RWPE1 (cell line): ENCODE measurements at regions not wholly inside any gene's neighbourhood (a gene's known extent, or its start where the extent isn't known, plus 50 kb on each side); places are given as distances from the start of the nearest gene placed in this dataset.
A peak's percentile ranks its signal among the peaks of the same experiment; 100 is the strongest.

Experiments
- CTCF ChIA-PET: fragments of 350-600 bp; sonication (Branson Sonifier 250); formaldehyde crosslinking; extraction: SDS; loops from one replicate; lab custom pipeline; 2021; lab: Yijun Ruan, JAX
- POLR2A ChIA-PET: fragments of 400-600 bp; formaldehyde crosslinking; extraction: SDS; loops from one replicate; lab custom pipeline; 2020; ENCODE audit warnings: antibody characterized with exemption; ENCODE audit not compliant: low non-redundant PET; lab: Yijun Ruan, JAX
- DNase-seq: peaks from one replicate; pipeline ENCODE4 v3.0.0; 2012; ENCODE audit warnings: low spot score
- H3K27ac ChIP-seq: fragments of 450-650 bp; 2 replicates; pipeline ENCODE4 v1.5.1; 2017
- CTCF ChIP-seq: fragments of 450-650 bp; conservative IDR thresholded peaks from 2 replicates; pipeline ENCODE4 v1.5.1; 2017; ENCODE audit warnings: low read depth, mild to moderate bottlenecking

GRCh38 chr20:61184194-61184593 lies 67.9 kb upstream of the CDH4 start:
- no peak overlapping the region for H3K27ac ChIP-seq
- TF ChIP-seq CTCF, result no peak
- POLR2A ChIA-PET, result no interaction called here

GRCh38 chr20:61185181-61185580 lies 66.9 kb upstream of the CDH4 start:
- TF ChIP-seq CTCF, result no peak

More at GRCh38 chr20:61184194-61184593, 67.9 kb upstream of the CDH4 start:
- CTCF ChIA-PET, result no interaction called here
- peak; percentile 38 for DNase-seq

DNA sequence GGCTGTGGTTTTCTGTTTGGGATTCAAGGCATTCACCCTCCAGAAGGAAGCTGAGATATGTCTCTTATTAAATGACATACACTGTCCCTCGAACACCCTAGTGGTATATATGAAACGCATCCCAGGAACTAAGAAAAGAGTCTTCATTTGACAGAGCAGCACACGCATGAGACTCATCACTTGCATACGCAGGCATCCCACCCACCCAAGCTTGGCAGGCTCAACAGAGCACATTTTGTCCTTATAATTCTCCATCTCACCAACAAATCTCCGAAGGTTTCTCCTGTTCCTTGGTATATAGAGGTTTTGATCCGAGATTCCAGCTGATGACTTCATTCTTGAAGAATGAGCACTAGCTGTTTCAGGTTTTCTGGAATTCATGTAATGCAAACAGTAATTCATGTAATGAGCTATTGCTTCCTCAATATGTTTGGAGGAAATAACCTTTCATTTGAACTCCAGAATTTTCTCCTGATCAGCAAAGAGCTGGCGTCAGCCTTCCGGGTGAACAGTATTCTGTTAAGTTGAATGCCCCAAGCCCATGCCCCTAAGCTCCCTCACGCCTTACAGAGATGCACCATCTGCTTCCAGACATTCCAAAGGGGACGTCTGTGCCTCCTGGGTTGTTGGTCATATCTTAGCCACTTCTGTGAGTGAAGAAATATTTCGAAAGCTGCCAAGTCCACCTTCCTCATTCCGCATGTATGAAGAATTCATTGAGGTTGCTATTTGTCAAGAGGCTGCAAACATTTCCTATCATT lies 66.0 kb upstream of the CDH4 start:
- DNase-seq, result peak; percentile 90
- peak overlapping the region; percentile 48; the same call in 1 of the 2 replicates for H3K27ac ChIP-seq
- no peak for TF ChIP-seq CTCF
- ChIA-PET CTCF (interaction anchor here (0.6 to 2.4 kb wide), 5 partner anchors 43 to 1200 kb away, joined by 3 to 5 read pairs (median 3); no protein-coding TSS in a partner anchor), POLR2A (no interaction called here)

More at GRCh38 chr20:61185181-61185580, 66.9 kb upstream of the CDH4 start:
- CTCF ChIA-PET, result interaction anchor here (2.4 kb wide), 1 partner anchor 44 kb away, joined by 5 read pairs; no protein-coding TSS in a partner anchor
- peak overlapping the region; percentile 48; the same call in 1 of the 2 replicates for H3K27ac ChIP-seq
- peak; percentile 31 for DNase-seq
- POLR2A ChIA-PET, result no interaction called here

GRCh38 chr20:61186771-61187472 lies 65.1 kb upstream of the CDH4 start:
- no peak for DNase-seq
- no peak for TF ChIP-seq CTCF
- ChIA-PET POLR2A (no interaction called here), CTCF (interaction anchor here (2.4 kb wide), 1 partner anchor 42 kb away, joined by 5 read pairs; no protein-coding TSS in a partner anchor)
- H3K27ac ChIP-seq, result no peak overlapping the region

- POLR2A ChIA-PET, result no interaction called here
- no peak for TF ChIP-seq CTCF
- no peak overlapping the region for H3K27ac ChIP-seq
- no peak for DNase-seq
- CTCF ChIA-PET, result interaction anchor here (0.6 to 1.4 kb wide), 4 partner anchors 12 to 825 kb away, joined by 3 to 5 read pairs (median 4); no protein-coding TSS in a partner anchor
Measured at GRCh38 chr20:61189534-61189933, 62.5 kb upstream of the CDH4 start.

DNA sequence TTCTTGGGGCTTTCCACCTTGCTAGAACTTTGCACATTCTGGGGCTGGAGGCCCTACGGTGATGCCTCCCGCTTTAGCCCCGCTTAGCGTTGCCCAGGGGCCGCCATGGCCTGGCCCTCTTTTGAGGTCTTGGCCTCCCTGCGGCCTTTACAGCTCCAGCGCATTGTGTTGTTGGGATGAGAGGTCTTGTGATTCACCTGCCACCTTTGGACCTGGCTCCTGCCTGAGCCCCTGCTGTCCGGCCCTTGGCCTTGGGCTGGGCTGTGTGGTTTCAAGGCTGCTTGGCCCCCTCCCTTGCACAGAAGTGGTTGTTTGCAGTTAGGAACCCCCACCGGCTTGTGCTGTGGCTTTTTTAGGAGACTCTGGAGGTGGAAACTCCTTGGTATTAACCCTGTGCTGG lies 61.0 kb upstream of the CDH4 start:
- TF ChIP-seq CTCF, result no peak
- POLR2A ChIA-PET, result no interaction called here
- no peak overlapping the region for H3K27ac ChIP-seq
- CTCF ChIA-PET, result interaction anchor here (0.6 kb wide), 2 partner anchors 15 to 1736 kb away, joined by 3 read pairs; no protein-coding TSS in a partner anchor
- DNase-seq, result no peak
